ENCODE measurements at regions not wholly inside any gene's neighbourhood (a gene's known extent, or its start where the extent isn't known, plus 50 kb on each side); places are given as distances from the start of the nearest gene placed in this dataset.

- no peaks in the 10 kb centered on the region for H3K4me1 ChIP-seq (ENCODE audit: control insufficient read depth in 3 of 3, insufficient read depth in 3 of 3, low read length in 3 of 3)
- H3K36me3 ChIP-seq (ENCODE audit: control insufficient read depth in 3 of 3, insufficient read depth in 3 of 3, low read length in 3 of 3): no peaks in the 10 kb centered on the region
- H3K27ac ChIP-seq (ENCODE audit: low read depth, low read length): no peak overlapping the region
- H3K27me3 ChIP-seq (ENCODE audit: control insufficient read depth in 3 of 3, insufficient read depth in 3 of 3, low read length in 3 of 3): no peaks in the 10 kb centered on the region
- H3K9me3 ChIP-seq (ENCODE audit: control insufficient read depth in 3 of 3, low read length in 3 of 3): no peaks in the 10 kb centered on the region
- no peak overlapping the region for H3K4me3 ChIP-seq (ENCODE audit: low read length in 3 of 3)
- H3K9ac ChIP-seq (ENCODE audit: low read depth in 1 of 3, low read length in 3 of 3): no peak overlapping the region
Observed at GRCh38 chr3:74122281-74122680, 492.2 kb downstream of the CNTN3 start.

GRCh38 chr3:74121761-74122160, 492.7 kb downstream of the CNTN3 start:
- Histone ChIP-seq H3K9me3 (ENCODE audit: control insufficient read depth in 3 of 3, low read length in 3 of 3) (no peaks in the 10 kb centered on the region), H3K4me3 (ENCODE audit: low read length in 3 of 3) (no peak overlapping the region), H3K36me3 (ENCODE audit: control insufficient read depth in 3 of 3, insufficient read depth in 3 of 3, low read length in 3 of 3) (no peaks in the 10 kb centered on the region), H3K27ac (ENCODE audit: low read depth, low read length) (no peak overlapping the region), H3K4me1 (ENCODE audit: control insufficient read depth in 3 of 3, insufficient read depth in 3 of 3, low read length in 3 of 3) (no peaks in the 10 kb centered on the region), H3K9ac (ENCODE audit: low read depth in 1 of 3, low read length in 3 of 3) (no peak overlapping the region), H3K27me3 (ENCODE audit: control insufficient read depth in 3 of 3, insufficient read depth in 3 of 3, low read length in 3 of 3) (no peaks in the 10 kb centered on the region)

- Histone ChIP-seq H3K27ac (ENCODE audit: low read depth, low read length) (no peak overlapping the region), H3K9ac (ENCODE audit: low read depth in 1 of 3, low read length in 3 of 3) (no peak overlapping the region), H3K4me1 (ENCODE audit: control insufficient read depth in 3 of 3, insufficient read depth in 3 of 3, low read length in 3 of 3) (no peaks in the 10 kb centered on the region), H3K36me3 (ENCODE audit: control insufficient read depth in 3 of 3, insufficient read depth in 3 of 3, low read length in 3 of 3) (no peaks in the 10 kb centered on the region), H3K27me3 (ENCODE audit: control insufficient read depth in 3 of 3, insufficient read depth in 3 of 3, low read length in 3 of 3) (no peaks in the 10 kb centered on the region), H3K9me3 (ENCODE audit: control insufficient read depth in 3 of 3, low read length in 3 of 3) (no peaks in the 10 kb centered on the region), H3K4me3 (ENCODE audit: low read length in 3 of 3) (no peak overlapping the region)
Observed at GRCh38 chr3:74119221-74119620, 494.5 kb upstream of the PDZRN3 start.

GRCh38 chr3:74115906-74116305, 491.2 kb upstream of the PDZRN3 start:
- no peaks in the 10 kb centered on the region for H3K4me1 ChIP-seq (ENCODE audit: control insufficient read depth in 3 of 3, insufficient read depth in 3 of 3, low read length in 3 of 3)
- no peaks in the 10 kb centered on the region for H3K9me3 ChIP-seq (ENCODE audit: control insufficient read depth in 3 of 3, low read length in 3 of 3)
- no peak overlapping the region for H3K4me3 ChIP-seq (ENCODE audit: low read length in 3 of 3)
- H3K36me3 ChIP-seq (ENCODE audit: control insufficient read depth in 3 of 3, insufficient read depth in 3 of 3, low read length in 3 of 3): no peaks in the 10 kb centered on the region
- H3K9ac ChIP-seq (ENCODE audit: low read depth in 1 of 3, low read length in 3 of 3): no peak overlapping the region
- H3K27me3 ChIP-seq (ENCODE audit: control insufficient read depth in 3 of 3, insufficient read depth in 3 of 3, low read length in 3 of 3): no peaks in the 10 kb centered on the region
- H3K27ac ChIP-seq (ENCODE audit: low read depth, low read length): no peak overlapping the region

GRCh38 chr3:74107451-74107850, 482.7 kb upstream of the PDZRN3 start:
- no peak overlapping the region for H3K4me3 ChIP-seq (ENCODE audit: low read length in 3 of 3)
- H3K9ac ChIP-seq (ENCODE audit: low read depth in 1 of 3, low read length in 3 of 3): no peak overlapping the region
- no peaks in the 10 kb centered on the region for H3K9me3 ChIP-seq (ENCODE audit: control insufficient read depth in 3 of 3, low read length in 3 of 3)
- no peaks in the 10 kb centered on the region for H3K36me3 ChIP-seq (ENCODE audit: control insufficient read depth in 3 of 3, insufficient read depth in 3 of 3, low read length in 3 of 3)
- H3K27me3 ChIP-seq (ENCODE audit: control insufficient read depth in 3 of 3, insufficient read depth in 3 of 3, low read length in 3 of 3): no peaks in the 10 kb centered on the region
- H3K4me1 ChIP-seq (ENCODE audit: control insufficient read depth in 3 of 3, insufficient read depth in 3 of 3, low read length in 3 of 3): no peaks in the 10 kb centered on the region
- H3K27ac ChIP-seq (ENCODE audit: low read depth, low read length): no peak overlapping the region

- Histone ChIP-seq H3K36me3 (ENCODE audit: control insufficient read depth in 3 of 3, insufficient read depth in 3 of 3, low read length in 3 of 3) (no peaks in the 10 kb centered on the region), H3K9ac (ENCODE audit: low read depth in 1 of 3, low read length in 3 of 3) (no peak overlapping the region), H3K4me3 (ENCODE audit: low read length in 3 of 3) (no peak overlapping the region), H3K27ac (ENCODE audit: low read depth, low read length) (no peak overlapping the region), H3K4me1 (ENCODE audit: control insufficient read depth in 3 of 3, insufficient read depth in 3 of 3, low read length in 3 of 3) (no peaks in the 10 kb centered on the region), H3K9me3 (ENCODE audit: control insufficient read depth in 3 of 3, low read length in 3 of 3) (no peaks in the 10 kb centered on the region), H3K27me3 (ENCODE audit: control insufficient read depth in 3 of 3, insufficient read depth in 3 of 3, low read length in 3 of 3) (no peaks in the 10 kb centered on the region)
Observed at GRCh38 chr3:74106925-74107324, 482.2 kb upstream of the PDZRN3 start.

- Histone ChIP-seq H3K27ac (ENCODE audit: low read depth, low read length) (no peak overlapping the region), H3K27me3 (ENCODE audit: control insufficient read depth in 3 of 3, insufficient read depth in 3 of 3, low read length in 3 of 3) (no peaks in the 10 kb centered on the region), H3K36me3 (ENCODE audit: control insufficient read depth in 3 of 3, insufficient read depth in 3 of 3, low read length in 3 of 3) (no peaks in the 10 kb centered on the region), H3K4me3 (ENCODE audit: low read length in 3 of 3) (no peak overlapping the region), H3K9ac (ENCODE audit: low read depth in 1 of 3, low read length in 3 of 3) (no peak overlapping the region), H3K4me1 (ENCODE audit: control insufficient read depth in 3 of 3, insufficient read depth in 3 of 3, low read length in 3 of 3) (no peaks in the 10 kb centered on the region), H3K9me3 (ENCODE audit: control insufficient read depth in 3 of 3, low read length in 3 of 3) (no peaks in the 10 kb centered on the region)
Observed at GRCh38 chr3:74091204-74091603, 466.5 kb upstream of the PDZRN3 start.

- Histone ChIP-seq H3K36me3 (ENCODE audit: control insufficient read depth in 3 of 3, insufficient read depth in 3 of 3, low read length in 3 of 3) (no peaks in the 10 kb centered on the region), H3K9me3 (ENCODE audit: control insufficient read depth in 3 of 3, low read length in 3 of 3) (no peaks in the 10 kb centered on the region), H3K27me3 (ENCODE audit: control insufficient read depth in 3 of 3, insufficient read depth in 3 of 3, low read length in 3 of 3) (no peaks in the 10 kb centered on the region), H3K27ac (ENCODE audit: low read depth, low read length) (no peak overlapping the region), H3K4me3 (ENCODE audit: low read length in 3 of 3) (no peak overlapping the region), H3K4me1 (ENCODE audit: control insufficient read depth in 3 of 3, insufficient read depth in 3 of 3, low read length in 3 of 3) (no peaks in the 10 kb centered on the region), H3K9ac (ENCODE audit: low read depth in 1 of 3, low read length in 3 of 3) (no peak overlapping the region)
Observed at GRCh38 chr3:74089814-74090213, 465.1 kb upstream of the PDZRN3 start.

GRCh38 chr3:74080056-74080461, 455.3 kb upstream of the PDZRN3 start:
- Histone ChIP-seq H3K27me3 (ENCODE audit: control insufficient read depth in 3 of 3, insufficient read depth in 3 of 3, low read length in 3 of 3) (no peaks in the 10 kb centered on the region), H3K27ac (ENCODE audit: low read depth, low read length) (no peak overlapping the region), H3K36me3 (ENCODE audit: control insufficient read depth in 3 of 3, insufficient read depth in 3 of 3, low read length in 3 of 3) (no peaks in the 10 kb centered on the region), H3K9me3 (ENCODE audit: control insufficient read depth in 3 of 3, low read length in 3 of 3) (no peaks in the 10 kb centered on the region), H3K4me1 (ENCODE audit: control insufficient read depth in 3 of 3, insufficient read depth in 3 of 3, low read length in 3 of 3) (no peaks in the 10 kb centered on the region), H3K4me3 (ENCODE audit: low read length in 3 of 3) (no peak overlapping the region), H3K9ac (ENCODE audit: low read depth in 1 of 3, low read length in 3 of 3) (no peak overlapping the region)

GRCh38 chr3:74075241-74075640, 450.5 kb upstream of the PDZRN3 start:
- H3K9ac ChIP-seq (ENCODE audit: low read depth in 1 of 3, low read length in 3 of 3): no peak overlapping the region
- no peaks in the 10 kb centered on the region for H3K36me3 ChIP-seq (ENCODE audit: control insufficient read depth in 3 of 3, insufficient read depth in 3 of 3, low read length in 3 of 3)
- no peak overlapping the region for H3K4me3 ChIP-seq (ENCODE audit: low read length in 3 of 3)
- no peaks in the 10 kb centered on the region for H3K9me3 ChIP-seq (ENCODE audit: control insufficient read depth in 3 of 3, low read length in 3 of 3)
- no peak overlapping the region for H3K27ac ChIP-seq (ENCODE audit: low read depth, low read length)
- H3K27me3 ChIP-seq (ENCODE audit: control insufficient read depth in 3 of 3, insufficient read depth in 3 of 3, low read length in 3 of 3): no peaks in the 10 kb centered on the region
- H3K4me1 ChIP-seq (ENCODE audit: control insufficient read depth in 3 of 3, insufficient read depth in 3 of 3, low read length in 3 of 3): no peaks in the 10 kb centered on the region

- no peak overlapping the region for H3K4me3 ChIP-seq (ENCODE audit: low read length in 3 of 3)
Observed at GRCh38 chr3:74074700-74075099, 450.0 kb upstream of the PDZRN3 start.

More at GRCh38 chr3:74074700-74075099, 450.0 kb upstream of the PDZRN3 start:
- no peaks in the 10 kb centered on the region for H3K9me3 ChIP-seq (ENCODE audit: control insufficient read depth in 3 of 3, low read length in 3 of 3)
- no peak overlapping the region for H3K9ac ChIP-seq (ENCODE audit: low read depth in 1 of 3, low read length in 3 of 3)
- H3K27me3 ChIP-seq (ENCODE audit: control insufficient read depth in 3 of 3, insufficient read depth in 3 of 3, low read length in 3 of 3): no peaks in the 10 kb centered on the region
- no peaks in the 10 kb centered on the region for H3K36me3 ChIP-seq (ENCODE audit: control insufficient read depth in 3 of 3, insufficient read depth in 3 of 3, low read length in 3 of 3)
- H3K4me1 ChIP-seq (ENCODE audit: control insufficient read depth in 3 of 3, insufficient read depth in 3 of 3, low read length in 3 of 3): no peaks in the 10 kb centered on the region
- H3K27ac ChIP-seq (ENCODE audit: low read depth, low read length): no peak overlapping the region

Measured in skeletal muscle tissue (tissue), 3 donors.